ENCODE measurements at regions not wholly inside any gene's neighbourhood (a gene's known extent, or its start where the extent isn't known, plus 50 kb on each side); places are given as distances from the start of the nearest gene placed in this dataset.
"Not testable (repeated sequence)": the region's sequence is repeated elsewhere in the genome, so short reads cannot be mapped to it uniquely, and the experiment has no call there.

GRCh38 chr7:156017431-156017830, 205.2 kb upstream of the SHH start:
- TF ChIP-seq, protein P1, sequence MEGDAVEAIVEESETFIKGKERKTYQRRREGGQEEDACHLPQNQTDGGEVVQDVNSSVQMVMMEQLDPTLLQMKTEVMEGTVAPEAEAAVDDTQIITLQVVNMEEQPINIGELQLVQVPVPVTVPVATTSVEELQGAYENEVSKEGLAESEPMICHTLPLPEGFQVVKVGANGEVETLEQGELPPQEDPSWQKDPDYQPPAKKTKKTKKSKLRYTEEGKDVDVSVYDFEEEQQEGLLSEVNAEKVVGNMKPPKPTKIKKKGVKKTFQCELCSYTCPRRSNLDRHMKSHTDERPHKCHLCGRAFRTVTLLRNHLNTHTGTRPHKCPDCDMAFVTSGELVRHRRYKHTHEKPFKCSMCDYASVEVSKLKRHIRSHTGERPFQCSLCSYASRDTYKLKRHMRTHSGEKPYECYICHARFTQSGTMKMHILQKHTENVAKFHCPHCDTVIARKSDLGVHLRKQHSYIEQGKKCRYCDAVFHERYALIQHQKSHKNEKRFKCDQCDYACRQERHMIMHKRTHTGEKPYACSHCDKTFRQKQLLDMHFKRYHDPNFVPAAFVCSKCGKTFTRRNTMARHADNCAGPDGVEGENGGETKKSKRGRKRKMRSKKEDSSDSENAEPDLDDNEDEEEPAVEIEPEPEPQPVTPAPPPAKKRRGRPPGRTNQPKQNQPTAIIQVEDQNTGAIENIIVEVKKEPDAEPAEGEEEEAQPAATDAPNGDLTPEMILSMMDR (IDR thresholded peaks at IDR 0.05; ENCODE audit: low read depth, low read length) = no peak
- H3K4me3 ChIP-seq (replicated peaks in 1 of 2; ENCODE audit: low read depth in 2 of 2, low read length in 2 of 2) = no peak overlapping the region
- DNase-seq (ENCODE audit: low read depth in 2 of 2) = no peak

DNA sequence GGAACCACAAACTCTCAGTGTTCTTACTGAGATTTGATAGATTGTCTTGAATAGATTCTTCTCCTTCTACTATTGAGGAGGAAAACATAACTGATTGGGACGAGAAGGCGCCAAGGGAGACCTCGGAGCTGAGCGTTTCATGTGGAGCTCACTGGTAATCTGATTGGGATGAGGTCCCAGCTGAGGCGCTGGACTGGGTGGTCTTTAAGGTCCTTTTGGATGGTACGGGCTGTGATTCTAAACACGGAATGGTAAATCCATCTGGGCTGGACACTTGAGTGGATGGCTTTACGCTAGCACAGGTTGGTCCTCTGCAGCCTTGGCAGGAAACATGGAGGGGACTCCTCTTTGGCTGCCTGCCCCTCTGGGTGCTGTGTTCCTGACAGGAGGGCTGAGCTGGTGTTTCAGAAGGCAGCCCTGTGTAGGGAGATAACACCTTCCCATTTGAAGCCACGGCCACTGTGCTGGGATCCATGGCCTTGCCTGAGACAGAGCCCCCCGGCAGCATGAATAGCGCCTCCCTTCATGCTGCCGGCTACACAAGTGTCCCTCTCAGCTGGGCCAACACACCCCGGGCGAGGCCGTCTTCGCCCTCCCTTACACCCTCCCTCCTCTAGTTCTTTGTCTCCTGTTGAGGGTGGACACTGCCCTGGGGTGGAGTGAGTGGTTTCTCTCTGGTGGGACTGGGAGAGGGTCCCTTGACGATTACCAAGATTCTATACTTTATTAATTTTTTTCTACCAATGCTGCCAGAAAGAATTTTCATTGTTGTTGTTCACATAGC, 203.2 kb upstream of the SHH start:
- DNase-seq (ENCODE audit: low read depth in 2 of 2) = no peak
- TF ChIP-seq, protein P1 (IDR thresholded peaks at IDR 0.05; ENCODE audit: low read depth, low read length) = no peak
- H3K4me3 ChIP-seq (replicated peaks in 1 of 2; ENCODE audit: low read depth in 2 of 2, low read length in 2 of 2) = no peak overlapping the region

DNA sequence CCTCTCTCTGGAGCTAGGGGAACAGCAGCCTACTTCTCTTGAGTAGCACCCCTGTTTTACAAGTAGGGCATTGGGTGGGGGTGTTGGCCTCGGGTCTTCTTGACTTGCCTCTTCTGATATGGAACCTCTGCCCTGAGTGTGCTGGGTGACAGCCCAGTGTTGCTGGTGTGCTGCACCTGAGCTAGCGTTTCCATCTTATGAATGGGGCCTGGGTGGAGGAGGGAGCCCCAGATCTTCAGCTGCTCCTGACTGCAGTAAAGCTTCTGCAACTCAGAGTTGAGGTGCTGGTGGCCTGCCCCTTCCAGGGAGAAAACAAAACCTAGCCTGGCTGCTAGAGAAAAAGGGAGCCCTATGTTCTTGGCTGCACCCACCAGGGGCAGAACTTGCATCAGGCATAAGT, 202.5 kb upstream of the SHH start:
- no peak overlapping the region for H3K4me3 ChIP-seq (replicated peaks in 1 of 2; ENCODE audit: low read depth in 2 of 2, low read length in 2 of 2)
- TF ChIP-seq, protein P1 (IDR thresholded peaks at IDR 0.05; ENCODE audit: low read depth, low read length) = no peak
- DNase-seq (ENCODE audit: low read depth in 2 of 2) = no peak

DNA sequence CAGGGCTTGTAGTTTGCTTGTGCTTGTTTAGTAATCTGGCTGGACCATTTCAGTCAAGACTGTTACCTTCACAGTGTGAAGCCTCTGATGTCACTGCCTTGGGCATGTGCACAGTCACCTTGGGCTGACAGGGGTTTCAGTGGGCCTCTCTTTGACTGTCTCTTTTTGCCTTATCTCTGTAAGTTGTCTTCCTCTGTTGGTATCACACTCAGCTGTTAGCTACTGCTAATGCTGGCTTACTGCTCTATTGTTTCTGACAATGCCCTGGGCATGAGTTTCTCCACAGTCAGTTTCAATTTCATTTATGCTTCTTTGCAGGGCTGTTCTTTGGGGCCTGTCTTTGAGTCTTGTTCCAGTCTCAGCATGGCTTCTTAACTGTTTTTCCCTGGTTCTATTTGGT, 201.9 kb upstream of the SHH start:
- TF ChIP-seq, protein P1 (IDR thresholded peaks at IDR 0.05; ENCODE audit: low read depth, low read length) = no peak
- DNase-seq (ENCODE audit: low read depth in 2 of 2) = no peak
- no peak overlapping the region for H3K4me3 ChIP-seq (replicated peaks in 1 of 2; ENCODE audit: low read depth in 2 of 2, low read length in 2 of 2)

DNA sequence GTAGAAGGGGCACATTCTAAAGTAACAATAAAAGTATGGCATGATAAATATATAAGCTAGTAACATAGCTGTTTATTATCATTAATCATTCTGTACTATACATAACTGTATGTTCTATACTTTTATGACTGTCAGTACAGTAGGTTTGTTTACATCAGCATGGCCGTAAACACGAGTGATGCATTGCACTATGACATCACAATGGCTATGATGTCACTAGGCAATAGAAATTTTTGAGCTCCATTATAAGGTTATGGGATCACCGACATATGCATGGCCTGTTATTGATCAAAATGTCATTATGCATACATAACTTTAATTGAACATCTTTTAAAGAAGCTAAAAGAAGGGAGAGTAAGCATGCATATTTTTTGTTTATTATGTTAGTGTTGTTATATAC, 200.1 kb upstream of the SHH start:
- TF ChIP-seq, protein P1 (IDR thresholded peaks at IDR 0.05; ENCODE audit: low read depth, low read length) = no peak
- no peak overlapping the region for H3K4me3 ChIP-seq (replicated peaks in 1 of 2; ENCODE audit: low read depth in 2 of 2, low read length in 2 of 2)
- DNase-seq (ENCODE audit: low read depth in 2 of 2) = no peak

DNA sequence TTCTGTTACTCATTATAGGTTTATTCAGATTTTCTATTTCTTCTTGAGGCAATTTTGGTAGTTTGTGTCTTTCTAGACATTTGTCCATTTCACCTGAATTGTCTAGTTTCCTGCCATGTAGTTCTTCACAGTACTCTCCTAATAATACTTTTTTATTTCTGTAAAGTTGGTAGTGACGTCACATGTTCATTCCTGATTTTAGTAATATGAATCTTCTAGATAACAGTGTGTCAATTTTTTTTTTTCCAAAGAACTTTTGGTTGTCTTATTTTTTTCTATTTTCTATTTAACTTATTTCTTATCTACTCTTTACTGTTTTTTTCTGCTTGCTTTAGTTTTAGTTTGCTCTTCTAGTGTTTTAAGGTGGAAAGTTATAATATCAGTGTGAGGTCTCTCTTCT, 197.3 kb upstream of the SHH start:
- H3K4me3 ChIP-seq (replicated peaks in 1 of 2; ENCODE audit: low read depth in 2 of 2, low read length in 2 of 2) = no peak overlapping the region
- no peak for DNase-seq (ENCODE audit: low read depth in 2 of 2)
- TF ChIP-seq, protein P1 (IDR thresholded peaks at IDR 0.05; ENCODE audit: low read depth, low read length) = no peak

DNA sequence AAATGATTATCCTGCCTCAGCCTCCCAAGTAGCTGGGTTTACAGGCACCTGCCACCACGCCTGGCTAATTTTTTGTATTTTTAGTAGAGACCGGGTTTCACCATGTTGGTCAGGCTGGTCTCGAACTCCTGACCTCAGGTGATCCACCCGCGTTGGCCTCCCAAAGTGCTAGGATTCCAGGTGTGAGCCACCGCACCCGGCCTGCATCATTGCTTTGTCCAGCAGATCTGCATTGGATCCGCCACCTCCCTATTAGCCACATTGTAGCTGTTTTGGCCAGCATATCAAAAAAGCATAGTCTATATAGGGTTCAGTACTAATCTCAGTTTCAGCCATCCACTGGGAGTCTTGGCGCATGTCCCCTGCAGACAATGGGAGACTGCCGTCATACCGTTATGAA, 194.6 kb upstream of the SHH start:
- not testable (repeated sequence) for H3K4me3 ChIP-seq (replicated peaks in 1 of 2; ENCODE audit: low read depth in 2 of 2, low read length in 2 of 2); DNase-seq (ENCODE audit: low read depth in 2 of 2)
